ENCODE measurements at regions not wholly inside any gene's neighbourhood (a gene's known extent, or its start where the extent isn't known, plus 50 kb on each side); places are given as distances from the start of the nearest gene placed in this dataset.
"Not testable (repeated sequence)": the region's sequence is repeated elsewhere in the genome, so short reads cannot be mapped to it uniquely, and the experiment has no call there.

DNA sequence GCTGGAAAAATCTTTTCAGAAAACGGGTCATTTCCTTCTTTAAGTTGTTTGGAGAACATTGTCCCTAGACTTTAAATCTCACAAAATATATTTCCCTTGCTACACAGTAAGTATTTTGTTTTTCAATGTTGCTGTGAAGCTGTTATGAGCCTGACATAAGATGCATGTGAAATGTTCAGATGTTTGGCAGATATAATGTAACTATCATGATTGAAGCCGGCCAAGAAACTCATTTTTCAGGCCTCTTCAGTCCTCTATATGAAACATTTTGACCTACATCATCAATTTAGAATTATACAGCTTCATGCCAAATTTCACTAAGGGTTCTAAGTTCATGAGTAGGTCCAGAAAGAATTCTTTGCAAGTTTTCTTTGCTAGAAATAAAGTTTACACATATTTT is 133.8 kb downstream of the JRKL start:
- no peak for FAIRE-seq

DNA sequence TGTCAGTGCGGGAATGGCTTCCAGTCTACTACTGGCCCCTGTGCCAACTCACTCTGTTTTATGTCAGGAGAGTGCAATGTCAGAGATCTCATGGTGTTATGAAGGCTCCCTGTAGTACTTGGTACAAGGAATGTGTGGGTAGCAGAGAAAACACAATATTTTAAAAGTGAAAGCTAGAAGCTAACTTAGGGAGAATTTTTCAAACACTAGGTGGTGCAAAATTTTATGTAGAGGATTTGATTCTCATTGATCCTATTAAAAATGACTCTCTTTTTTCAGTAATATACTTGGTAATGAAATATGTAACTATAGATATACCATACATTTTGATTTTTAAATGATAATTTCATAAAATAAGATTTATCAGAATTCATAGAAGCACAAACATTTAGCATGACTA is 134.7 kb downstream of the JRKL start:
- FAIRE-seq: peak; percentile 72

DNA sequence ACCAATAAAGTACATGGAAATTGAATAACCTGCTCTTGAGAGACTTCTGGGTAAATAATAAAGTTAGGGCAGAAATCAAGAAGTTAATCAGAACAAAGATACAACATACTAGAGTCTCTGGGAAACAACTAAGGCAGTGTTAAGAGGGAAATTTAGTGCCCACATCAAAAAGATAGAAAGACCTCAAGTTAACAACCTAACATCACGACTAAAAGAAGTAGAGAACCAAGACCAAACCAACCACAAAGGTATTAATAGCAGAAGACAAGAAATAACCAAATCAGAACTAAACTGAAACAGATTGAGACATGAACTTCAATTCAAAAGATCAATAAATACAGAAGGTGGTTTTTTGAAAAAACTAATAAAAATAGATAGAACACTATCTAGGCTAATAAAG is 140.7 kb downstream of the JRKL start:
- FAIRE-seq: no peak

DNA sequence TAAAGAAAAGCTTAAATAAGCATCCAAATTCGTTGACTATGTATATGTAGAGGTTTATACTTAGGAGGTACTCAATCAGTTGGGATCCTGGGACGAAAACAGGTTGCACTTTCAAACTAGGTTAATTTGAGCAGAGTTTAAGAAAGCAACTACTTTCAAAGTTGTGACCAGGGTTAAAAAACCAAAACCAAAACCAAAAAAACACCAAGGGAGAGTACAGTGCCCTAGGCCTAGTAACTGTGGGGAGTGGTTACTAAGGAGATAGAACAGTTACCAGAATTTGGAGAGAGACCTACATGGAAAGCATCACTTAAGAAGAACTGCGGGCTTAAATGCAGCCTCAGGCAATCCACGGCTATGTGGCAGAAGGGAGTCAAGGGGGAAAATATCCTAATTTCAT is 148.3 kb downstream of the JRKL start:
- FAIRE-seq: no peak

DNA sequence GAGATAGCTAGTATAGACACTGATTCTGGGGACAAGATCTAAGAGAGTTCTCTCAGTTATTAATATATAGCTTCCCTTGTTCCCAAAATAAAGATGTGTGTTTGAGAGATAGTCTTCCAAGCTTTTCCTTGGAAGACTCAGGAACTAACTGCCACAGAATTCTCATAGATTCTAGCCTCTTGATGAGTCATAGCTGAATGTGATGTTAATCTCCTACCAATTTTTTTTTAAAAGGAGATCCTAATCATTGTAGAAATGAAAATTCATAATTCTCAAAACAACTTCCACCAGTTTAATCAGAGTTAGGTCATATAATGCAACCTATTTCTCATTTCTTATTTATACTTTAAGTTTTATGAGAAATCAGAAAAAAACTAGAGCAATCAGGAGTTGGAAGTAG is 148.8 kb downstream of the JRKL start:
- FAIRE-seq: no peak

DNA sequence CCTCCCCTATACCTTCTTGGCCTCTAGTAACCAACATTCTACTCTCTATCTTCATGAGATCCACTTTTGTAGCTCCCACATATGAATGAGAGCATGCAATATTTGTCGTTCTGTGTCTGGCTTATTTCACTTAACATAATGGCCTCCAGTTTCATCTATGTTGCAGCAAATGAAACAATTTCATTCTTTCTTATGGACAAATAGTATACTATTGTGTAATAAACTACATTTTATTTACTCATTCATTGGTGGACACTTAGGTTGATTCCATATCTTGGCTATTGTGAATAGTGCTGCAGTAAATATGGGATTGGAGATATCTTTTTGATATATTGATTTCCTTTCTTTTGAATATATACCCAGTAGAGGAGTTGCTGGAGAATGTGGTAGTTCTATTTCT is 151.1 kb downstream of the JRKL start:
- no peak for FAIRE-seq

DNA sequence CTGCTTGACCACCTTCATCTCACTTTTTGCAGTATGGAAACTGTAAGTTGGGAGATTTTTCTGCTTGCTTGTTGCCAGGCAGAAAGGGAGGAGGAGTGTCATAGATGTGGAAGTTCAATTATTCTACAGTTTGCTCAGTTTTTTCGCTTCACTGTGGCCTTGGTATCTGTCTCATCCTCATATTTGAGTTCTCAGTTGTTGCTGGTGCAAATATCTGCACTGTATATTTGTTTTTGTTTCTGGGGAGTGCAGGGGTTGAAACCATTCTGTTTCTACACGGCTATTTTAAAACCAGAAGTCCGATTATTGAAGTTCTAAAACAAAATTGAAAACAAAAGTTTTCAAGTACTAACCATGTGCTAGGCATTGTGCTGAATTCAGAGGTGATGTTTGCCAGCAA is 153.4 kb downstream of the JRKL start:
- no peak for FAIRE-seq

DNA sequence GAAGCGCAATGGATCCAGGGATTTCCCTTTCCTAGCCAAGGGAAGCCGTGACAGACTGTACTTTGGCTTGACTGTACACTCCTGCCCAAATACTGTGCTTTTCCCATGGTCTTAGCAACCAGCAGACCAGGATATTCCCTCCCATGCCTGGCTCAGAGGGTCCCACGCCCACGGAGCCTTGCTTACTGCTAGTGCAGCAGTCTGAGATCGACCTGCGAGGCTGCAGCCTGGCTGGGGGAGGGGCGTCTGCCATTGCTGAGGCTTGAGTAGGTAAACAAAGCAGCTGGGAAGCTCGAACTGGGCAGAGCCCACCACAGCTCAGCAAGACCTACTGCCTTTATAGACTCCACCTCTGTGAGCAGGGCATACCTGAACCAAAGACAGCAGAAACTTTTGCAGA is 155.4 kb downstream of the JRKL start:
- not testable (repeated sequence) for FAIRE-seq

DNA sequence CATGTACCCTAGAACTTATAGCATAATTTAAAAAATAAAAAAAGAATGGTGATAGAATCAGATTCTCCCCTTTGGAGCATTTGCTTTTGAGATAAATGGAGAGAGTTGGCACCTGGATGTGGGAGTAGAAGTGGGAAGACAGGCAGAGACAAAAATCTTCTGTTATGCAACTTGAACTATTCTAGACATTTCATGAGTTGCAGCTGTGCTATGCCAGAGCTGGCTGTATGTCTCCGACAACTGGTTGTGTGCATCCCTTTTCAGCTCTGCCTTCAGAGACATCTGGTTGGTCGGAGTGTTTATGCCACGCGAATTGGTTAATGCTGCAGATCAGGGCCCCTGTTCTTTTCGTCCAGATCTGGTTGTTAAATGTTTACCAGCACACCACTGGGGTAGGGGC is 161.3 kb downstream of the JRKL start:
- no peak for FAIRE-seq

DNA sequence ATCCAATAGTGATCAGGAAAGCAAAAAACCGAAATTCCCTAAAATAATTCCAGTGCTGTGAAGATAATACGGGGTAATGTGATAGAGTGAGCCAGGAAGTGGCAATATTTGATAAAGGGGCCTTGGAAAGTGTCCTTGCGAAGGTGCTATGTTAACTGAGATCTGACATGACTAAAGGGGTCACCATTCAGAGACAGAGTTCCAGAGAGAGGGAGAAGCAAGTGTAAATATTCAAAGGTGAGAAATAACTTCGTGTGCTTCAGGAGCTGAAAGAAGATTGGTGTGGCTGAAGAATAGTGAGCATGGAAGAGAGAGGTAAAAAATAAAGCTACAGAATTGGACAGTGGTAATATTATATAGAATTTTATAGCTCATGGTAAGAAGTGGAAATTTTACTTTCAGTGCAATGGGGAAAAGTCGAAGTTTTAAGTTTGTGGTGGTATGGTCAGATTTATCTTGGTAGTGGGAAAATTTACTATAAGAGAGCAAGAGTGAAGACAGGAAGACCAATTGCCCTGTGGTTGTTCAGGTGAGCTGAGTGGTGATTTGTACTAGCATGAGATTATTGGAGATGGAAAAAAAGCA is 164.5 kb downstream of the JRKL start:
- no peak for FAIRE-seq

DNA sequence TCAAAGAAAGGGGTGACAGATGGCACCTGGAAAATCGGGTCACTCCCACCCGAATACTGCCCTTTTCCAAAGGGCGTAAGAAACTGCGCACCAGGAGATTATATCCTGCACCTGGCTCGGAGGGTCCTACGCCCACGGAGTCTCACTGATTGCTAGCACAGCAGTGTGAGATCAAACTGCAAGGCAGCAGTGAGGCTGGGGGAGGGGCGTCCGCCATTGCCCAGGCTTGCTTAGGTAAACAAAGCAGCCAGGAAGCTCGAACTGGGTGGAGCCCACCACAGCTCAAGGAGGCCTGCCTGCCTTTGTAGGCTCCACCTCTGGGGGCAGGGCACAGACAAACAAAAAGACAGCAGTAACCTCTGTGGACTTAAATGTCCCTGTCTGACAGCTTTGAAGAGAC is 166.0 kb downstream of the JRKL start:
- not testable (repeated sequence) for FAIRE-seq

DNA sequence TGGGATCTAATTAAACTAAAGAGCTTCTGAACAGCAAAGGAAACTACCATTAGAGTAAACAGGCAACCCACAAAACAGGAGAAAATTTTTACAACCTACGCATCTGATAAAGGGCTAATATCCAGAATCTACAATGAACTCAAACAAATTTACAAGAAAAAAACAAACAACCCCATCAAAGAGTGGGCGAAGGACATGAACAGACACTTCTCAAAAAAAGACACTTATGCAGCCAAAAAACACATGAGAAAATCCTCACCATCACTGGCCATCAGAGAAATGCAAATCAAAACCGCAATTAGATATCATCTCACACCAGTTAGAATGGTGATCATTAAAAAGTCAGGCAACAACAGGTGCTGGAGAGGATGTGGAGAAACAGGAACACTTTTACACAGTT is 170.9 kb downstream of the JRKL start:
- FAIRE-seq: not testable (repeated sequence)

DNA sequence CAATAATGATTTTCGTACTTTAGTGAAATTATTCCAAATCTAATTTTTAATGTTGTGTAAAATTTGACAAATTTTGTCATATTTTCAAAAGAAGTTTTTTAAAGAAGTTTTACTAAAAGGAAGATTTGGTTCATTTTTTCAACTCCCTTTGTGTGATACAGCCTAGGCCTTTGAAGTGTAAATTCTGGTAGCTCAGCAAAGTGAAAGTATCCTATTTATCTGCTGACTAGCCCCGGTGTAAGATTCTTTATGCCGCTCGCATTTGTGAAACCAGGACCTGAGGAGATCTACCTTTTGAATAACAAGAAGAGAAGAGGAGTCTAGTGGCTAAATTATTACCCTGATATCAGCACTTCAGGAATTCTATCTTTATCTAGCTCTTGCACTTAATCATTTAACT is 177.4 kb downstream of the JRKL start:
- no peak for FAIRE-seq

DNA sequence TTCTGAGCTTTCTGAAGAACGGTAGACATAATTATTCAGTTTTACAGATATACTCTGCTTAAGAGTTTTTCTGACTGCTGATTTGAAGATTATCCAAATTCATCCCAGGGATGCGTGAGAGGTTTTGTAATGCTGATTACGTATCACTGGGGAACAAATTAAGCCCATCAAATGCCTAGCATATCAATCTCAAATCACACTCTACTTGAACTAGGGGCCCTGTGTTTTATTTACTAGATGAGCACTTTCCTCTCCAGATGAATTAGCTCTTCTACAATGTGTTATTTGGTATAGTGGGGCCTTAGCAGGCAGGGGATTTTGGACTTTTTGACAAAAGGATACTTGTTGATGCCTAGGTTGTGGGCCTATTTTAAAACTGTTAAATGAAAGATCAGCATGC is 177.9 kb downstream of the JRKL start:
- FAIRE-seq: no peak

DNA sequence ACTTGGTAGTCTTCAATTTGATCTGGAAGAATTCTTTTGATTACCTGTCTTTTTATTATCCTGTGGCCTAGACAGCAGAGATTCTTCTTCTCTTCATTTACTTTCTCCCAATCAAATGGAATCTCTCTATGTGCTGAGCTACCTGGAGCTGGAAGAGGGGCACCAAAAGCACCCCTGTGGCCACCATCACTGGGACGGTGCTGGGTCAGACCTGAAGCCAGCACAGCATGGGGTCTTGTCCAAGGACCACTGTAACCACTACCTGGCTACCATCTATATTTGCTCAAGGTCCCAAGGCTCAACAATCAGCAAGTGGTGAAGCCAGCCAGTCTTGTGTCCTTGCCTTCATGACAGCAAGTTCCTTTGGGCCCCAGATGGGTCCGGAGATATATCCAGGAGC is 186.6 kb downstream of the JRKL start:
- no peak for FAIRE-seq

DNA sequence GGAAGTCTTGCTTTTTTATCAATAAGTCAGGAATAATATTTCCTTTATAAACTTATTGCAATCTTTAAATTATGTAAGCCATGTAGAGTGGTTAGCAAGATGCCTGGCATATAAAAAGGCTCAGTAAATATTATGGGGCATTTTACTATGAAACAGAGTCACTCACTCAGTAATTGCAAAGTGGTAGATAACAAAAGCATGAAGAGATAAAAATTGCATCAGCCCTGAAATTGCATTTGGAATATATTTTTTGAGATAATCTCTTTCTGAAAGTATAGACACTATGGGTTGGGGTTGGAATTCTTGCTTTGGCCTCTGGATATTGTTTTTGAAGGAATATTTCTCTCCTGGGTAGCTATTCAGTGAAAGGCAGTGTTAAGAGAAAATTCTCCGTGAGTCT is 188.6 kb downstream of the JRKL start:
- FAIRE-seq: no peak

DNA sequence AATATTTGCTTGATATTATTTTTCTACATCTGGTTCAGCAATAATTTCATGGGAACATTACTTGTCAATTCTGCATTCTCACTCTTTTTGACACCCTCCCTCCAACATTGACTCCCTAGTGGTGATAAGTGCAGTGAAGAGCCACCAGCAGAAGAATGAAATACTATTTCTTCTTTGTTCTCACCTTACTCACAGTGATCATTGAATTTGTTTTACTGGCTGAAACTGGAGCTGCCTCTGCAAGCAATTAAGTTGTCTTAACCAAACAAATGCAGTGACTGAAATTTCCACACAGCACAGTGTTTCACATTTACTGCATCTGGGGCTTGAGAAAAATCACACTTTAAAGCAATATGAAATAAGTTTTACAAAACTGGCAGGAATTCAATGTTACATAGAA is 189.8 kb downstream of the JRKL start:
- FAIRE-seq: no peak

DNA sequence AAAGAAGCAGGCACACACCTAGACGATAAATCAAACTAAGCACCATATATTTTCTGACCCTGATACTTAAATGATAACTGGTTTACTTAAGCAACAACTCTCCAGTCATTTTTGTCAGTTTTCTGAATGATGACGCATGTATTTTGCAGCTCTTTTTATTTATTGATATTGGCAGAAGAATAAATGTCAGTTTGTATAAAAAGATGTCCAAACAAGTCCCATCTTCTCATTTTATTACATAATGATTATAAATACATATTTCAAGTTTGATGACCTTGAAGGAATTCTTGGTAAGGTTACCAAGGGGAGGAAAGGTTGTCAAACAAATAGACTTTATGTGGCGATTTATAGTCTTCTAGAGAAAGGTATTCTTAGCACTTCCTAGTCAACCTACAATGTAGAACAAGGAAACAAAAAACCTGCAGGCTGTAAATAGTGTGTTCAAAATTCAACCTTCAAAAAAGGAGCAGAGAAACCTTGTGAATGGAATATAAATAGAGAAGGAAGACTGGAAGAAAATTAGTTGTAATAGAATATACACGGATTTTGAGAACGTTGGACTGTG is 190.7 kb downstream of the JRKL start:
- FAIRE-seq: no peak

DNA sequence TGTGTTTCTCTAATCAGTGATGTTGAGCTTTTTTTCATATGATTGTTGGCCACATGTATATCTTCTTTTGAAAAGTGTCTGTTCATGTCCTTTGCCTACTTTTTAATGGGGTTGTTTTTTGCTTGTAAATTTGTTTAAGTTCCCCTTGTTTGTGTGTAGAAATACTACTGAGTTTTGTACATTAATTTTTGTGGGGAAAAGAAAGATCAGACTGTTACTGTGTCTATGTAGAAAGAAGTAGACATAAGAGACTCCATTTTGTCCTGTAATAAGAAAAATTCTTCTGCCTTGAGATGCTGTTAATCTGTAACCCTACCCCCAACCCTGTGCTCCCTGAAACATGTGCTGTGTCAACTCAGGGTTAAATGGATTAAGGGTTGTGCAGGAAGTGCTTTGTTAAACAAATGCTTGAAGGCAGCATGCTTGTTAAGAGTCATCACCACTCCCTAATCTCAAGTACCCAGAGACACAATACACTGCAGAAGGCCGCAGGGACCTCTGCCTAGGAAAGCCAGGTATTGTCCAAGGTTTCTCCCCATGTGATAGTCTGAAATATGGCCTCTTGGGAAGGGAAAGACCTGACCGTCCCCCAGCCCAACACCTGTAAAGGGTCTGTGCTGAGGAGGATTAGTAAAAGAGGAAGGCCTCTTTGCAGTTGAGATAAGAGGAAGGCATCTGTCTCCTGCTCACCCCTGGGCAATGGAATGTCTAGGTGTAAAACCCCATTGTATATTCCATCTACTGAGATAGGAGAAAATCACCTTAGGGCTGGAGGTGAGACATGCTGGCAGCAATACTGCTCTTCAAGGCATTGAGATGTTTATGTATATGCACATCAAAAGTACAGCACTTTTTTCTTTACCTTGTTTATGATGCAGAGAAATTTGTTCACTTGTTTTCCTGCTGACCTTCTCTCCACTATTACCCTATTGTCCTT is 196.4 kb downstream of the JRKL start:
- FAIRE-seq: not testable (repeated sequence)

DNA sequence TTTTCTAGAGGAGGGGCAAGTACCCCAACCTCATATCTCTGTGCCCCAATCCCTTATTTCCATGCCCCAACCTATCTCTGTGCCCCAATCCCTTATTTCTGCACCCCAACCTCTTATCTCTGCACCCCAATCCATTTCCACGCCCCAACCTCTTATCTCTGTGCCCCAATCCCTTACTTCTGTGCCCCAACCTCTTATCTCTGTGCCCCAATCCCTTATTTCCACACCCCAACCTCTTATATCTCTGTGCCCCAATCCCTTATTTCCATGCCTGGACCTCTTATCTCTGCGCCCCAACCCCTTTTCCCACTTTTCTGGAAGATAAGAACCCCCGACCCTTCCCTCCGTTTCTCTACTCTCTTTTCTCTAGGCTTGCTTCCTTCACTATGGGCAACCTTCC is 199.0 kb downstream of the JRKL start:
- not testable (repeated sequence) for FAIRE-seq

DNA sequence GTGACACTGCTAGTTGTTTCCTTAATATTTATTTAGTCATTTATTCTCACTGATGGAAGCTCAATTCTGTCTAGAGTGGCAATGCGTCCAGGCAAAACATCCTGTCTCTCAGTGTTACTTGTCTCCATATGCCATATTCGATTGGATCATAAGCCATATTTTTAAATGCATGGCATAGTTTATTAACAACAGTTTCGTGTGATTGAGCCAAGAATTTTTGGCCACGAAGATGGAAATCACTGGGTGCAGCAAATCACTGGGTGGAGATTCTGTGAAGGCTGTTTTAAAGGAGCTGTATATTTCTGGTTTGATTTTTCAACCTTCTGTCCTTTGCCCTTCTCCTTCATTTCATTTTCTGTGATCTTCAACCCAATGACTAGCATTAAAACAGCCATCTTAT is 205.2 kb downstream of the JRKL start:
- FAIRE-seq: no peak

DNA sequence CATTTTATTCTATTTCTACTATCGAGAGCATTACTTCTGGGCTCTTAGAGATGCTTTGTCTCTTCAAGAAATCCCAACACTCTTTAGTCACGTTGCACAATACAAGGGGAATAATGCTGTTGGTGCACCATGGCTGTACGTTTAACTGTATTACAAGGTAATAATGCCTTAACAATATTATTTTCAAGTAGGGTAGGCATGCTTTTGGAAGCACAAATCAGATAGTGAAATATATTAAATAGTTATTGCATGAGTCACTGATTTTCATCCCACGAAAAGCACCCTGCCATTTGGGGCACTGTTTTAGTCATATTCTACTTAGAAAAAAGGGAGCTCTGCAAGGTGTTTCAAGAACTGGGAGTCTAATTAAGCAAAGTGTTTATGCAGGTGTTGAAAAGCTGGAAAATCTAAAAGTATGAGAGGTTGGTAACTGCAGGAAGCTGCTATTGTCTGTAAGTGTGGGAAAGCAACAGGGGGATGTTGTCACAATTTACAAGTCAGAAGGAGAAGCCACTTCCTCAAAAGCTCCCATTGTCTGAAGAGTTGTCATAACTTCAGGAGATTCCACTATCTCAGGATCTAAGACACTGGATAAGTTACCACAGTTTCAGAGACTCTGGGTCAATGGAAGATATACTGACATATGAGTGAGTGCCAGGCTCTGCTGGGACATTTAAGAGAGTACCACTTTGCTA is 218.2 kb downstream of the JRKL start:
- FAIRE-seq: no peak

DNA sequence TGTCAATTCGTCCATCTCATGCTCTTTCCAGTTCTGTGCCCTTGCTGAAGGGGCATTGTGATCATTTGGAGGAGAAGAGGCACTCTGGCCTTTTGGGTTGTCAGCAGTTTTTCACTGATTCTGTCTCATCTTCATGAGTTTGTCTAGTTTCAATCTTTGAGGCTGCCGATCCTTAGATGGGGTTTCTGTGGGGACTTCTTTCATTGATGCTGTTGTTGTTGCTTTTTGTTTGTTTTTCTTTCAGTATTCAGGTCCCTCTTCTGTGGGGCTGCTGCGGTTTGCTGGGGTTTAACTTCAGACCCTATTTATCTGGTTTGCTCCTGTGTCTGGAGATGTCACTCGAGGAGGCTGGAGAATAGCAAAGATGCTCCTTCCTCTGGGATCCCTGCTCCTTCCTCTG is 224.3 kb downstream of the JRKL start:
- FAIRE-seq: no peak

DNA sequence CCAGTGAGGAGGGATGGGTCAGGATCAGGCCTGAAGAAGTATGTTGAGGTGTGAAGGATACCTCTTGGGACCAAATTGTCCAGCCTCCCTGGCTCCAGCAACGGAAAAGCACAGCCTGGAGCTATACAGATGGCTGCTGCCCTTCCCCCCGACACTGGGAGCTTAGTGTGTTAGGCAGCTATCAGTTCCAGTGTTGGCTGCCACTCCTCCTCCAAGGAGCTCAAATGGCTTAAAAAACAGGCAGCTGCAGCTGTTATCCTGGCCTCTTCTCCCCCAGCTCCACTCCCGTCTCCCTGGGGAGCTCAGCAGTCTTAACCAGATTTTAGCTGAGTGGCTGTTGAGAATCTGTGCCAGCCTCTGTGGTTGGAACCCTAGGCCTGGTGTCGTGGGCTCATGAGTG is 225.0 kb downstream of the JRKL start:
- no peak for FAIRE-seq
